ENCODE measurements at regions not wholly inside any gene's neighbourhood (a gene's known extent, or its start where the extent isn't known, plus 50 kb on each side); places are given as distances from the start of the nearest gene placed in this dataset.

GRCh38 chr4:137956256-137956655 is 285.9 kb downstream of the SLC7A11 start:
- TF ChIP-seq CTCF (conservative IDR thresholded peaks at IDR 0.05; ENCODE audit: low read length) (no peak), EZH2phosphoT487 (IDR thresholded peaks at IDR 0.05; ENCODE audit: borderline replicate concordance, low read depth, low read length) (no peak)
